H1 (cell line): ENCODE measurements at regions not wholly inside any gene's neighbourhood (a gene's known extent, or its start where the extent isn't known, plus 50 kb on each side); places are given as distances from the start of the nearest gene placed in this dataset.

ENCODE experiments used
- CTCF ChIA-PET: fragments of 300-600 bp; sonication (Branson Sonifier 250); formaldehyde crosslinking; loops from one replicate; lab custom pipeline; 2021; ENCODE audit not compliant: partially characterized antibody; lab: Charles Lee
- POLR2A ChIA-PET: fragments of 300-600 bp; sonication (Branson Sonifier 250); formaldehyde crosslinking; loops from one replicate; lab custom pipeline; 2021; ENCODE audit warnings: inconsistent platforms; ENCODE audit not compliant: partially characterized antibody; lab: Charles Lee
- DNase-seq, 2 experiments: peaks; one replicate each; pipeline versions ENCODE4 v3.0.0 to v3.0.0-alpha.2; 2010 to 2022; ENCODE audit warnings: low spot score in 2 of 2, low read depth in 1 of 2, mixed read lengths in 1 of 2
- FAIRE-seq: peaks from 2 replicates; lab custom pipeline; 2011; peaks lifted over from hg19 to GRCh38; lab: Jason Lieb, UNC
- H2AFZ ChIP-seq: 2 replicates; pipeline ENCODE4 v1.8.1; 2012; ENCODE audit warnings: low read length, inconsistent platforms
- H2AK5ac ChIP-seq: 2 replicates; pipeline ENCODE4 v1.6.1; 2013; ENCODE audit warnings: low read depth, low read length
- H2BK120ac ChIP-seq: replicated peaks from 2 replicates; pipeline ENCODE3; 2013; ENCODE audit warnings: low read depth, low read length, inconsistent platforms
- H2BK12ac ChIP-seq: 2 replicates; pipeline ENCODE4 v1.6.1; 2013; ENCODE audit warnings: low read depth, low read length
- H2BK15ac ChIP-seq: 2 replicates; pipeline ENCODE4 v1.6.1; 2013; ENCODE audit warnings: low read length
- H2BK20ac ChIP-seq: 2 replicates; pipeline ENCODE4 v1.6.1; 2013; ENCODE audit warnings: low read length
- H2BK5ac ChIP-seq: 2 replicates; pipeline ENCODE4 v1.6.1; 2013; ENCODE audit warnings: low read depth, low read length
- H3K14ac ChIP-seq: 2 replicates; pipeline ENCODE4 v1.6.1; 2013; ENCODE audit warnings: inconsistent platforms; ENCODE audit not compliant: insufficient read length
- H3K18ac ChIP-seq: 2 replicates; pipeline ENCODE4 v1.6.1; 2013; ENCODE audit warnings: low read length; ENCODE audit errors: extremely low read depth
- H3K23ac ChIP-seq: 2 replicates; pipeline ENCODE4 v1.6.1; 2013; ENCODE audit warnings: inconsistent platforms; ENCODE audit not compliant: insufficient read length
- H3K23me2 ChIP-seq: 2 replicates; pipeline ENCODE4 v1.6.1; 2013; ENCODE audit warnings: low read depth, low read length
- H3K27ac ChIP-seq: 2 replicates; pipeline ENCODE4 v1.6.1; 2011; ENCODE audit warnings: low read depth, low read length, inconsistent platforms
- H3K27me3 ChIP-seq, 4 experiments: replicated peaks in 1 of 4; 1 replicate in 1 of 4; 2 replicates in 3 of 4; pipeline versions ENCODE4 v1.6.1 to v1.8.1; 2011 to 2013; ENCODE audit warnings: low read length in 3 of 4, mild to moderate bottlenecking in 3 of 4, inconsistent platforms in 2 of 4, mixed read lengths in 2 of 4, moderate library complexity in 1 of 4; ENCODE audit not compliant: control insufficient read depth in 3 of 4, insufficient read depth in 3 of 4; ENCODE audit errors: extremely low read depth in 1 of 4
- H3K36me3 ChIP-seq, 4 experiments: 2 replicates each; pipeline versions ENCODE4 v1.6.1 to v1.8.1; 2011 to 2013; ENCODE audit warnings: mild to moderate bottlenecking in 4 of 4, low read length in 3 of 4, moderate library complexity in 2 of 4, control low read depth in 1 of 4, inconsistent platforms in 1 of 4; ENCODE audit not compliant: insufficient read depth in 4 of 4, control insufficient read depth in 2 of 4
- H3K4ac ChIP-seq: replicated peaks from 2 replicates; pipeline ENCODE3; 2013; ENCODE audit warnings: low read length, low read depth, mixed read lengths, inconsistent platforms; ENCODE audit not compliant: insufficient read length
- H3K4me1 ChIP-seq, 4 experiments: replicated peaks in 1 of 4; 1 replicate in 1 of 4; 2 replicates in 3 of 4; pipeline versions ENCODE4 v1.6.1 to v1.8.1; 2011 to 2013; ENCODE audit warnings: low read length in 3 of 4, inconsistent platforms in 2 of 4, mixed read lengths in 1 of 4; ENCODE audit not compliant: insufficient read depth in 4 of 4, control insufficient read depth in 3 of 4
- H3K4me2 ChIP-seq, 2 experiments: 2 replicates each; pipeline versions ENCODE4 v1.6.1 to v1.8.1; 2011 to 2013; ENCODE audit warnings: low read depth in 2 of 2, low read length in 2 of 2, control low read depth in 1 of 2, inconsistent platforms in 1 of 2, mild to moderate bottlenecking in 1 of 2; ENCODE audit not compliant: insufficient read depth in 1 of 2
- H3K4me3 ChIP-seq, 4 experiments: fragments of 200-600, 300-600 bp in 1 of 4; sonication (generic), shearing (Covaris generic), sonication (Bioruptor Twin) in 1 of 4; 2 replicates each; pipeline versions ENCODE4 v1.5.1 to v1.8.1; 2011 to 2016; ENCODE audit warnings: low read length in 4 of 4, low read depth in 3 of 4, control low read depth in 2 of 4, inconsistent platforms in 2 of 4, mild to moderate bottlenecking in 2 of 4, mixed read lengths in 1 of 4, moderate library complexity in 1 of 4; ENCODE audit not compliant: insufficient read depth in 2 of 4; ENCODE audit errors: extremely low read depth in 1 of 4
- H3K56ac ChIP-seq: replicated peaks from 2 replicates; pipeline ENCODE3; 2013; ENCODE audit warnings: low read depth, mild to moderate bottlenecking, mixed read lengths, low read length, inconsistent platforms; ENCODE audit not compliant: insufficient read length
- H3K79me1 ChIP-seq: 2 replicates; pipeline ENCODE4 v1.6.1; 2013; ENCODE audit warnings: low read depth, low read length, control low read depth
- H3K79me2 ChIP-seq, 2 experiments: 2 replicates each; pipeline versions ENCODE4 v1.6.1 to v1.8.1; 2012 to 2013; ENCODE audit warnings: low read length in 2 of 2, mild to moderate bottlenecking in 2 of 2, inconsistent platforms in 1 of 2; ENCODE audit not compliant: insufficient read depth in 2 of 2, control insufficient read depth in 1 of 2
- H3K9ac ChIP-seq, 4 experiments: replicated peaks in 1 of 4; 1 replicate in 1 of 4; 2 replicates in 3 of 4; pipeline versions ENCODE4 v1.6.1 to v1.8.1; 2011 to 2013; ENCODE audit warnings: low read depth in 3 of 4, low read length in 3 of 4, control low read depth in 2 of 4, mild to moderate bottlenecking in 2 of 4, moderate library complexity in 2 of 4, inconsistent platforms in 1 of 4; ENCODE audit errors: extremely low read depth in 1 of 4
- H3K9me3 ChIP-seq, 2 experiments: 2 replicates each; pipeline versions ENCODE4 v1.6.1 to v1.8.1; 2012 to 2013; ENCODE audit warnings: mild to moderate bottlenecking in 2 of 2, moderate library complexity in 2 of 2, control low read depth in 1 of 2, inconsistent platforms in 1 of 2, low read depth in 1 of 2, low read length in 1 of 2, mixed read lengths in 1 of 2; ENCODE audit not compliant: insufficient read depth in 2 of 2
- H4K20me1 ChIP-seq, 2 experiments: replicated peaks in 1 of 2; 2 replicates each; pipeline versions ENCODE3 to v1.8.1; 2011 to 2013; ENCODE audit warnings: inconsistent platforms in 2 of 2, low read length in 2 of 2, mild to moderate bottlenecking in 1 of 2; ENCODE audit not compliant: insufficient read depth in 2 of 2, control insufficient read depth in 1 of 2
- H4K5ac ChIP-seq: 2 replicates; pipeline ENCODE4 v1.6.1; 2013; ENCODE audit warnings: low read length, low read depth, mixed read lengths, inconsistent platforms; ENCODE audit not compliant: insufficient read length
- H4K8ac ChIP-seq: 2 replicates; pipeline ENCODE4 v1.8.0; 2013; ENCODE audit warnings: mild to moderate bottlenecking, moderate library complexity, low read length, inconsistent platforms; ENCODE audit not compliant: insufficient read depth; ENCODE audit errors: extremely low read depth
- H4K91ac ChIP-seq: replicated peaks from 2 replicates; pipeline ENCODE3; 2013; ENCODE audit warnings: low read length, mixed read lengths, inconsistent platforms; ENCODE audit not compliant: insufficient read length
- whole genome bisulfite sequencing, 2 experiments: shearing (Covaris generic) in 1 of 2; methylation state at CpG; one replicate each; pipeline versions ENCODE4 v1.1.6 to v1.1.7; 2013 to 2015; ENCODE audit warnings: low lambda C conversion rate in 2 of 2, mixed read lengths in 2 of 2, inconsistent platforms in 1 of 2, low coverage in 1 of 2, missing lambda C conversion rate in 1 of 2; ENCODE audit not compliant: insufficient replicate concordance in 2 of 2, insufficient coverage in 1 of 2, insufficient read length in 1 of 2; ENCODE audit errors: extremely low coverage in 1 of 2, missing lambda C conversion rate in 1 of 2; 5-methylcytosine and 5-hydroxymethylcytosine counted together

- no peak overlapping the region for H2AK5ac ChIP-seq
- no peak overlapping the region for H2AFZ ChIP-seq
- peaks cover 16 to 20% of the 10 kb centered on the region in 2 experiments for H3K9me3 ChIP-seq
- H3K4me3 ChIP-seq, result no peak overlapping the region
- no peak overlapping the region for H3K56ac ChIP-seq
- DNase-seq (no peak), FAIRE-seq (no peak)
- no peak overlapping the region for H3K18ac ChIP-seq
- H3K14ac ChIP-seq, result no peak overlapping the region
- no peak overlapping the region for H2BK15ac ChIP-seq
- CTCF ChIA-PET, result interaction anchor here (1.3 kb wide), 1 partner anchor 12 kb away, joined by 4 read pairs; no protein-coding TSS in a partner anchor
- H4K91ac ChIP-seq, result no peak overlapping the region
- 72% methylated on average over 5 of the region's 5 CpGs; no CpG with 5 or more reads in 1 of the 2 experiments for WGBS, 2 experiments
- no peaks in the 10 kb centered on the region for H3K36me3 ChIP-seq
- H2BK12ac ChIP-seq, result no peak overlapping the region
- H2BK20ac ChIP-seq, result no peak overlapping the region
- H3K4me2 ChIP-seq, result no peak overlapping the region
- no peaks in the 10 kb centered on the region for H3K23me2 ChIP-seq
- no peak overlapping the region for H2BK120ac ChIP-seq
- H3K79me1 ChIP-seq, result no peaks in the 10 kb centered on the region
- H2BK5ac ChIP-seq, result no peak overlapping the region
- no peak overlapping the region for H3K27ac ChIP-seq
- H4K5ac ChIP-seq, result no peak overlapping the region
- H3K4me1 ChIP-seq, result peaks cover 0 to 2% (median 0%) of the 10 kb centered on the region in 4 experiments; a peak in 1 of 7 replicates
- POLR2A ChIA-PET, result no interaction called here
- H3K79me2 ChIP-seq, result no peaks in the 10 kb centered on the region
- no peaks in the 10 kb centered on the region for H3K27me3 ChIP-seq
- H3K4ac ChIP-seq, result no peak overlapping the region
- no peak overlapping the region for H4K8ac ChIP-seq
- no peaks in the 10 kb centered on the region for H4K20me1 ChIP-seq
- H3K9ac ChIP-seq, result no peak overlapping the region
- H3K23ac ChIP-seq, result no peak overlapping the region
Observed at GRCh38 chr4:183374950-183375555, 52.8 kb upstream of the CLDN24 start.
